ENCODE measurements at regions not wholly inside any gene's neighbourhood (a gene's known extent, or its start where the extent isn't known, plus 50 kb on each side); places are given as distances from the start of the nearest gene placed in this dataset.

DNA sequence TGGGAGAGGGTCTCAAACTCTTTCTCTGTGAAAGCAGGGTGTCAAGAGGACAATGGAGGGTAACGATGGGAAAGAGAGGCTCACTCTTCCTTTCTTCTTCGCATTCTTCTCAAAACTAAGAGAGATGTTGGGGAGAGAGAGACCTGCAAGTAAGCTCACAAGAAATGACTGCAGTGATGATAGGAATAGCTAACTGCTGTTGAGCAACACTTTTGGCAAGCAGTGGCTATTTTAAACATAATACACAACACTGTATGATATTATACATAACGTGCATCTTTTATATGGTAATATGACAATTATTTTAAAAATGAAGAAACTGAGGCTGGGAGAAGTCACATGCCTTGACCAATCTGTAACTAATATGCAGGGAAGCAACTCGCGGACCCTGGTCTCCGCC, 247.5 kb downstream of the CMPK2 start:
- no peak for TF ChIP-seq FOXP2 (optimal IDR thresholded peaks at IDR 0.05; ENCODE audit: borderline replicate concordance, extremely low read depth, extremely low read length, insufficient read depth)
- TF ChIP-seq SIN3A (IDR thresholded peaks at IDR 0.05; ENCODE audit: borderline replicate concordance, insufficient read depth, low read length): no peak
- no peak for TF ChIP-seq TAF1 (IDR thresholded peaks at IDR 0.05; ENCODE audit: borderline replicate concordance, insufficient read depth, low read length)
- TF ChIP-seq REST (IDR thresholded peaks at IDR 0.05; ENCODE audit: insufficient read depth in 1 of 2, low read depth in 2 of 2, low read length in 2 of 2): no peak
- no peak for TF ChIP-seq POLR2AphosphoS5 (IDR thresholded peaks at IDR 0.05; ENCODE audit: low read depth, low read length)

- TF ChIP-seq POLR2AphosphoS5 (IDR thresholded peaks at IDR 0.05; ENCODE audit: low read depth, low read length) (no peak), SIN3A (IDR thresholded peaks at IDR 0.05; ENCODE audit: borderline replicate concordance, insufficient read depth, low read length) (no peak), FOXP2 (optimal IDR thresholded peaks at IDR 0.05; ENCODE audit: borderline replicate concordance, extremely low read depth, extremely low read length, insufficient read depth) (no peak), REST (IDR thresholded peaks at IDR 0.05; ENCODE audit: insufficient read depth in 1 of 2, low read depth in 2 of 2, low read length in 2 of 2) (no peak), TAF1 (IDR thresholded peaks at IDR 0.05; ENCODE audit: borderline replicate concordance, insufficient read depth, low read length) (no peak)
Observed at GRCh38 chr2:6623746-6624145, 242.0 kb downstream of the CMPK2 start.

DNA sequence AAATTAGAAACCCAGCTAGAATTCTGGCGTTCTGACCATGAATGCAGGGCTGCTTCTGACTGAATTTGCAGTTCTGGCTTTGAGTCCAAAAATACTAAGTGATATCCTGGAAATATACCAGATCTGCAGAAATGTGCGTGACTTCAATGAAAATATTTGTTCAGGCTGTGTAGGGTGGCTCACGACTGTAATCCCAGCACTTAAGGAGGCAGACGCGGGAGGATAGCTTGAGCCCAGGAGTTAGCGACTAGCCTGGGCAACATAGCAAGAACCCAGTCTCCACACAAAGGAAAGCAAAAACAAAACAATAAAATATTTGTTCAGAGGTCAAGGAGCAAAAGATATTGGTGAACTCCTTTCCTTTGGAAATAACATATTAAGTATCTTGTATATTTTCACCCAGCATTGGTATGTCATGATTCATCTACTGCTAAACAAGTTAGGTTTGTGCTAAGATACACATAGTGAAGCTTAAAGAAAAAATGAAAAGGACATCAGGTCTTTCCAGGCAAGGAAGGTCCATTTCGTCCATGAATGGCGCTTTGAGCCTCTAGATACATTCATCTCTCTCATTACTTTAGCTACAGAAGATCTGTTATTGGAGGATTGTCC, 239.2 kb downstream of the CMPK2 start:
- no peak for TF ChIP-seq REST (IDR thresholded peaks at IDR 0.05; ENCODE audit: insufficient read depth in 1 of 2, low read depth in 2 of 2, low read length in 2 of 2)
- no peak for TF ChIP-seq POLR2AphosphoS5 (IDR thresholded peaks at IDR 0.05; ENCODE audit: low read depth, low read length)
- TF ChIP-seq SIN3A (IDR thresholded peaks at IDR 0.05; ENCODE audit: borderline replicate concordance, insufficient read depth, low read length): no peak
- no peak for TF ChIP-seq FOXP2 (optimal IDR thresholded peaks at IDR 0.05; ENCODE audit: borderline replicate concordance, extremely low read depth, extremely low read length, insufficient read depth)
- no peak for TF ChIP-seq TAF1 (IDR thresholded peaks at IDR 0.05; ENCODE audit: borderline replicate concordance, insufficient read depth, low read length)

- TF ChIP-seq TAF1 (IDR thresholded peaks at IDR 0.05; ENCODE audit: borderline replicate concordance, insufficient read depth, low read length) (no peak), POLR2AphosphoS5 (IDR thresholded peaks at IDR 0.05; ENCODE audit: low read depth, low read length) (no peak), REST (IDR thresholded peaks at IDR 0.05; ENCODE audit: insufficient read depth in 1 of 2, low read depth in 2 of 2, low read length in 2 of 2) (no peak), SIN3A (IDR thresholded peaks at IDR 0.05; ENCODE audit: borderline replicate concordance, insufficient read depth, low read length) (no peak), FOXP2 (optimal IDR thresholded peaks at IDR 0.05; ENCODE audit: borderline replicate concordance, extremely low read depth, extremely low read length, insufficient read depth) (no peak)
Observed at GRCh38 chr2:6627316-6627715, 238.4 kb downstream of the CMPK2 start.

Measured in PFSK-1 (cell line).